Stimulated activated CD8-positive, alpha-beta memory T cell treated with anti-CD3 and anti-CD28 coated beads, Interleukin-15, amount 100 ng/mL, for 24 hours (primary cell): ENCODE measurements at regions not wholly inside any gene's neighbourhood (a gene's known extent, or its start where the extent isn't known, plus 50 kb on each side); places are given as distances from the start of the nearest gene placed in this dataset.

Experiments
- DNase-seq: peaks from one replicate; pipeline ENCODE4 v3.0.0-alpha.2; 2020; ENCODE audit warnings: low read depth

GRCh38 chr9:32322622-32323021 is 61.8 kb upstream of the ACO1 start:
- no peak for DNase-seq

- DNase-seq = no peak
Observed at GRCh38 chr9:32326146-32326545, 58.3 kb upstream of the ACO1 start.

GRCh38 chr9:32331240-32331639 is 53.2 kb upstream of the ACO1 start:
- DNase-seq = no peak

GRCh38 chr9:32334112-32334511 is 50.3 kb upstream of the ACO1 start:
- DNase-seq = no peak
